ENCODE measurements at regions not wholly inside any gene's neighbourhood (a gene's known extent, or its start where the extent isn't known, plus 50 kb on each side); places are given as distances from the start of the nearest gene placed in this dataset.
A peak's percentile ranks its signal among the peaks of the same experiment; 100 is the strongest.

GRCh38 chr4:13285336-13285735 is 198.8 kb downstream of the RAB28 start:
- H3K9me1 ChIP-seq (ENCODE audit: control insufficient read depth, insufficient read depth, low read length) = no peaks in the 10 kb centered on the region
- no peak for FAIRE-seq
- intact Hi-C loops (cut with micrococcal nuclease) = no loop called here
- POLR2A ChIA-PET = no interaction called here
- in situ Hi-C loops (cut with MboI) = no loop called here
- H3K9ac ChIP-seq (ENCODE audit: insufficient read depth in 1 of 2, low read depth in 2 of 2, low read length in 2 of 2) = no peak overlapping the region
- no peaks in the 10 kb centered on the region for H4K20me1 ChIP-seq (replicated peaks; ENCODE audit: control insufficient read depth, insufficient read depth, low read length)
- no peak overlapping the region for H3K4me3 ChIP-seq
- H2AFZ ChIP-seq (ENCODE audit: low read depth, low read length) = no peak overlapping the region
- TF ChIP-seq KLF13 (tag; IDR thresholded peaks at IDR 0.05; ENCODE audit: borderline replicate concordance, low read depth) (no peak), FUS (optimal IDR thresholded peaks at IDR 0.05; ENCODE audit: low read depth, low read length) (no peak), ZKSCAN3 (CRISPR knock-in tag; IDR thresholded peaks at IDR 0.05) (no peak), HDAC2 (IDR thresholded peaks at IDR 0.05) (no peak), RBM22 (IDR thresholded peaks at IDR 0.05; ENCODE audit: low read depth, low read length, poor library complexity, severe bottlenecking) (no peak), TAL1 (IDR thresholded peaks at IDR 0.05) (no peak)
- no peaks in the 10 kb centered on the region for H3K36me3 ChIP-seq (ENCODE audit: control insufficient read depth, insufficient read depth, low read length)
- ATAC-seq = no peak
- DNase-seq (ENCODE audit: extremely low read depth in 1 of 4, low spot score in 3 of 4) = no peak
- BruUV-seq (replicated peaks) = no TSS peak
- H3K4me1 ChIP-seq (replicated peaks in 1 of 2; ENCODE audit: control insufficient read depth in 2 of 2, insufficient read depth in 2 of 2, low read length in 2 of 2) = no peaks in the 10 kb centered on the region
- no peak overlapping the region for H3K27ac ChIP-seq (ENCODE audit: extremely low read depth, low read depth, low read length)
- CTCF ChIA-PET (ENCODE audit: low intra/inter-chr PET ratio) = no interaction called here
- H3K9me3 ChIP-seq (replicated peaks; ENCODE audit: control insufficient read depth, insufficient read depth, low read depth, low read length) = no peaks in the 10 kb centered on the region
- no peaks in the 10 kb centered on the region for H3K27me3 ChIP-seq (ENCODE audit: control insufficient read depth in 2 of 2, insufficient read depth in 2 of 2, low read length in 2 of 2)
- H3K79me2 ChIP-seq (ENCODE audit: control insufficient read depth, insufficient read depth, low read length) = no peaks in the 10 kb centered on the region
- no peak overlapping the region for H3K4me2 ChIP-seq (ENCODE audit: insufficient read depth, low read length)

- WGBS (ENCODE audit: insufficient coverage, low coverage, missing lambda C conversion rate) = 0% methylated on average over 2 of the region's 2 CpGs
- FAIRE-seq (no peak), DNase-seq (ENCODE audit: extremely low read depth in 1 of 4, low spot score in 3 of 4) (no peak), ATAC-seq (no peak)
- H3K27me3 ChIP-seq (ENCODE audit: control insufficient read depth in 2 of 2, insufficient read depth in 2 of 2, low read length in 2 of 2) = no peaks in the 10 kb centered on the region
- H4K20me1 ChIP-seq (replicated peaks; ENCODE audit: control insufficient read depth, insufficient read depth, low read length) = no peaks in the 10 kb centered on the region
- H3K4me2 ChIP-seq (ENCODE audit: insufficient read depth, low read length) = no peak overlapping the region
- H3K27ac ChIP-seq (ENCODE audit: extremely low read depth, low read depth, low read length) = no peak overlapping the region
- H3K9me3 ChIP-seq (replicated peaks; ENCODE audit: control insufficient read depth, insufficient read depth, low read depth, low read length) = no peaks in the 10 kb centered on the region
- H3K9me1 ChIP-seq (ENCODE audit: control insufficient read depth, insufficient read depth, low read length) = no peaks in the 10 kb centered on the region
- POLR2A ChIA-PET = no interaction called here
- TF ChIP-seq ZNF146 (CRISPR knock-in tag; IDR thresholded peaks at IDR 0.05; ENCODE audit: unreplicated experiment) (peak; percentile 82), RBM34 (IDR thresholded peaks at IDR 0.05; ENCODE audit: borderline replicate concordance, insufficient read depth, low read length) (no peak), CTBP1 (IDR thresholded peaks at IDR 0.05; ENCODE audit: borderline replicate concordance) (no peak), RBM25 (IDR thresholded peaks at IDR 0.05; ENCODE audit: low read depth, low read length, severe bottlenecking) (peak; percentile 40), PTBP1 (IDR thresholded peaks at IDR 0.05; ENCODE audit: low read depth, low read length) (no peak), ZNF143 (CRISPR knock-in tag; IDR thresholded peaks at IDR 0.05) (no peak), RBFOX2 (IDR thresholded peaks at IDR 0.05; ENCODE audit: low read depth, low read length) (no peak), NUFIP1 (IDR thresholded peaks at IDR 0.05; ENCODE audit: partially characterized antibody) (no peak), RBM22 (IDR thresholded peaks at IDR 0.05; ENCODE audit: low read depth, low read length, poor library complexity, severe bottlenecking) (no peak)
- in situ Hi-C loops (cut with MboI) (no loop called here), intact Hi-C loops (cut with micrococcal nuclease) (no loop called here)
- H3K4me3 ChIP-seq = no peak overlapping the region
- H3K79me2 ChIP-seq (ENCODE audit: control insufficient read depth, insufficient read depth, low read length) = no peaks in the 10 kb centered on the region
- CTCF ChIA-PET (ENCODE audit: low intra/inter-chr PET ratio) = no interaction called here
- BruUV-seq (replicated peaks) = no TSS peak
- no peak overlapping the region for H3K9ac ChIP-seq (ENCODE audit: insufficient read depth in 1 of 2, low read depth in 2 of 2, low read length in 2 of 2)
- no peaks in the 10 kb centered on the region for H3K4me1 ChIP-seq (replicated peaks in 1 of 2; ENCODE audit: control insufficient read depth in 2 of 2, insufficient read depth in 2 of 2, low read length in 2 of 2)
- H3K36me3 ChIP-seq (ENCODE audit: control insufficient read depth, insufficient read depth, low read length) = no peaks in the 10 kb centered on the region
- no peak overlapping the region for H2AFZ ChIP-seq (ENCODE audit: low read depth, low read length)
These were observed 199.2 kb downstream of the RAB28 start for GRCh38 chr4:13284932-13285331.

All from K562 (cell line).